Vagina (tissue), 2 donors: ENCODE measurements at regions not wholly inside any gene's neighbourhood (a gene's known extent, or its start where the extent isn't known, plus 50 kb on each side); places are given as distances from the start of the nearest gene placed in this dataset.

Experiments
- DNase-seq, 2 donors: peaks; one replicate each; pipeline ENCODE4 v3.0.0-alpha.2; 2017; ENCODE audit errors: extremely low spot score in 2 of 2
- H3K27ac ChIP-seq: fragments of 200-600 bp; sonication (generic); one replicate; pipeline ENCODE4 v1.5.1; 2019
- H3K27me3 ChIP-seq: fragments of 200-600 bp; sonication (generic); one replicate; pipeline ENCODE4 v1.5.1; 2019
- H3K36me3 ChIP-seq, 2 donors: fragments of 200-600 bp; sonication (generic); one replicate each; pipeline ENCODE4 v1.5.1; 2017 to 2019
- H3K4me1 ChIP-seq: fragments of 200-600 bp; sonication (generic); one replicate; pipeline ENCODE4 v1.5.1; 2019
- H3K4me3 ChIP-seq, 2 donors: fragments of 200-600 bp; sonication (generic); 1 replicate in 1 of 2; 2 replicates in 1 of 2; pipeline ENCODE4 v1.5.1; 2016 to 2019
- H3K9me3 ChIP-seq: fragments of 200-600 bp; sonication (generic); one replicate; pipeline ENCODE4 v1.5.1; 2019
- POLR2A ChIP-seq, 2 donors: fragments of 450-650 bp; IDR thresholded peaks; one replicate each; pipeline ENCODE4 v1.6.1; 2017; ENCODE audit warnings: antibody characterized with exemption in 2 of 2, mild to moderate bottlenecking in 2 of 2, moderate library complexity in 2 of 2
- POLR2AphosphoS5 ChIP-seq, 2 donors: sonication (generic); formaldehyde crosslinking; IDR thresholded peaks; one replicate each; pipeline ENCODE4 v1.9.0; 2017; ENCODE audit warnings: antibody characterized with exemption in 2 of 2, mild to moderate bottlenecking in 2 of 2, low read depth in 1 of 2; ENCODE audit not compliant: insufficient read depth in 1 of 2
- intact Hi-C: fragments of 100-400 bp; cut with DNase I; formaldehyde crosslinking; loops from one replicate; pipeline ENCODE4 v1.15.1; 2023
- TF ChIP-seq, protein P1 (sequence below), 3 experiments: fragments of 450-650 bp in 2 of 3; fragments of 200-600 bp in 1 of 3; sonication (generic) in 1 of 3; IDR thresholded peaks; one replicate each; pipeline ENCODE4 v1.5.1; 2017 to 2019; ENCODE audit warnings: antibody characterized with exemption in 3 of 3, mild to moderate bottlenecking in 2 of 3, moderate library complexity in 2 of 3

DNA sequence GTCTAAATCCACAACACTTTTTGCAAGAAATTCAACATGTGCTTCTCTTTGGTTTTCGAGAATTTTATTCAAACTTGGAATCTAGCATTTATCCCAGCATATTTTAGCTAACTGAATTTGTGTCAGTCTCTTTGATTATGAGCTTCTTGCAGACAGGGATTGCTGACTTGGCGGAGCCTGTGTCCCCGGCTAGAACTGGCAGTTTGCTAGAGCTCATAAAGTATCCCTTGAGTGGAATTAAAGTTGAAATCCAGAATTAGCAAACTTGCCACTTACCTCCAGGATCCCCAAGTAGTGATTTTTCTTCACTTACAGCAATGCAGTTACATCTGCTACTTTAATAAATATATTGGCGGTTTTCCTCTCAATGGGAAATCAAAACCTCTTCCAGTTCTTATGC lies 306.9 kb downstream of the AACS start:
- Histone ChIP-seq H3K9me3 (no peaks in the 10 kb centered on the region), H3K27ac (no peak overlapping the region), H3K4me1 (no peaks in the 10 kb centered on the region), H3K4me3 (no peak overlapping the region), H3K36me3 (no peaks in the 10 kb centered on the region), H3K27me3 (no peaks in the 10 kb centered on the region)
- DNase-seq, result no peak
- TF ChIP-seq, protein P1, sequence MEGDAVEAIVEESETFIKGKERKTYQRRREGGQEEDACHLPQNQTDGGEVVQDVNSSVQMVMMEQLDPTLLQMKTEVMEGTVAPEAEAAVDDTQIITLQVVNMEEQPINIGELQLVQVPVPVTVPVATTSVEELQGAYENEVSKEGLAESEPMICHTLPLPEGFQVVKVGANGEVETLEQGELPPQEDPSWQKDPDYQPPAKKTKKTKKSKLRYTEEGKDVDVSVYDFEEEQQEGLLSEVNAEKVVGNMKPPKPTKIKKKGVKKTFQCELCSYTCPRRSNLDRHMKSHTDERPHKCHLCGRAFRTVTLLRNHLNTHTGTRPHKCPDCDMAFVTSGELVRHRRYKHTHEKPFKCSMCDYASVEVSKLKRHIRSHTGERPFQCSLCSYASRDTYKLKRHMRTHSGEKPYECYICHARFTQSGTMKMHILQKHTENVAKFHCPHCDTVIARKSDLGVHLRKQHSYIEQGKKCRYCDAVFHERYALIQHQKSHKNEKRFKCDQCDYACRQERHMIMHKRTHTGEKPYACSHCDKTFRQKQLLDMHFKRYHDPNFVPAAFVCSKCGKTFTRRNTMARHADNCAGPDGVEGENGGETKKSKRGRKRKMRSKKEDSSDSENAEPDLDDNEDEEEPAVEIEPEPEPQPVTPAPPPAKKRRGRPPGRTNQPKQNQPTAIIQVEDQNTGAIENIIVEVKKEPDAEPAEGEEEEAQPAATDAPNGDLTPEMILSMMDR (IDR thresholded peaks at IDR 0.05), result no peak
- no peak for TF ChIP-seq POLR2A (IDR thresholded peaks at IDR 0.05)
- TF ChIP-seq POLR2AphosphoS5 (IDR thresholded peaks at IDR 0.05; ENCODE audit: insufficient read depth in 1 of 2, low read depth in 1 of 2), result no peak
- intact Hi-C loops, result no loop called here

DNA sequence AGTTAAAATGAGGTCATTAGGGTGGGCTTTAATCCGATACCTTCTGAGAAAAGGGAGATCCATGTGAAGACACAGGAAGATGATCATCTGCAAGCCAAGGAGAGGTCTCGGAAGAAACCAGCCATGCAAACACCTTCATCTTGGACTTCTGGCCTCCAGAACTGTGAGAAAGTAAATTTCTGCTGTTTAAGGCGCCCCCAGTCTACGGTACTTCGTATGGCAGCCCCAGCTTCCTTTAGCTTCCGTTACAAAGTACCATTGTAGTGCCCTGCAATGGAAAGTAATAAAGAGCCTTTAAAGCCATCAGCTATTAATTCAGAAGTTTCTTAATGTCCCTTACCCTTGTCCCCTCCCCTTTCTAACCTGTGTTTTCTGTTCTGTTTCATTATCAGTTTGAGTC lies 308.1 kb downstream of the AACS start:
- intact Hi-C loops, result no loop called here
- Histone ChIP-seq H3K4me1 (no peaks in the 10 kb centered on the region), H3K36me3 (no peaks in the 10 kb centered on the region), H3K27ac (no peak overlapping the region), H3K27me3 (no peaks in the 10 kb centered on the region), H3K4me3 (no peak overlapping the region), H3K9me3 (no peaks in the 10 kb centered on the region)
- TF ChIP-seq, protein P1 (IDR thresholded peaks at IDR 0.05), result no peak
- TF ChIP-seq POLR2A (IDR thresholded peaks at IDR 0.05), result no peak
- no peak for TF ChIP-seq POLR2AphosphoS5 (IDR thresholded peaks at IDR 0.05; ENCODE audit: insufficient read depth in 1 of 2, low read depth in 1 of 2)
- no peak for DNase-seq

DNA sequence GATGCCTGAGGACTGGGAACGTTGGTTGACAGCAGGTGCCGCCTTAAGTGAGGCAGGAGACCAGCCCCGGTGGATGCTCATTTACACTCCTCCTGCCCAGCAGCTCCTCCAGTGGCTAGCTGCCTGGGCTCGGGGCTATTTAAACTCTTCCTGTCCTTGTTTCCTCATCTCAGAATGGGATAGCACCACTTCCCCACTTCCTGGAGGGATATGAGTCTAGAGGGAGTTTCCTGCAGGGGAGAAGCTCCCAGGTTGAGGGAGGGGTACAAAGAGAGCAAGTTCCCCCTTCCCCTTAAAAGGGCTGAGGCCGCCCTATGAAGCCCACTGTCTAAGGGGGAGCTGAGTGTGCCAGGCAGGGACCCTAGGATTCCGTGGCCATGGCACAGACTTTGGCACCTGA lies 311.2 kb downstream of the AACS start:
- Histone ChIP-seq H3K9me3 (no peaks in the 10 kb centered on the region), H3K27me3 (no peaks in the 10 kb centered on the region), H3K36me3 (no peaks in the 10 kb centered on the region), H3K4me1 (no peaks in the 10 kb centered on the region), H3K4me3 (no peak overlapping the region), H3K27ac (no peak overlapping the region)
- intact Hi-C loops, result no loop called here
- TF ChIP-seq, protein P1 (IDR thresholded peaks at IDR 0.05), result no peak
- no peak for TF ChIP-seq POLR2AphosphoS5 (IDR thresholded peaks at IDR 0.05; ENCODE audit: insufficient read depth in 1 of 2, low read depth in 1 of 2)
- no peak for TF ChIP-seq POLR2A (IDR thresholded peaks at IDR 0.05)
- no peak for DNase-seq

DNA sequence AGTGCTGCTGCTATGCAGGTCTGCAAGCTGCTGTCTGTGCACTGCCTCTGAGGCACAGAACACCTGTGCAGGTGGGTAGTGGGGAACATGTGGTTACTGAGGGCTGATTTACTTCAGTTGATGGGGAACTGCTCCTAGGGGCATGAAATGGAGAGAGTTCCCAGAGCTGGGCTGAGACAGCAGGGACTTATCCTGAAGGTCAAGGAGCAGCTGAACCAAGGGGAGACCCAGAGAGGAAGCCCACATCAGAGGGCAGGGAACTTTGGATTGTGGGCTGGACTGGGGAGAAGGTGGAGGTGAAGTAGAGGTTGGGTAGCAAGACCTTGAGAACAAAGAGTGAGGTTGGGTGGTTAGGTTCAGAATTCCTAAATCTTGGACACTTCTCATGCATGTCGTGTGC lies 311.9 kb downstream of the AACS start:
- H3K4me3 ChIP-seq, result no peak overlapping the region
- H3K27me3 ChIP-seq, result no peaks in the 10 kb centered on the region
- H3K27ac ChIP-seq, result no peak overlapping the region
- intact Hi-C loops, result no loop called here
- DNase-seq, result peak in 1 of 2 donors; percentile 49
- no peaks in the 10 kb centered on the region for H3K36me3 ChIP-seq
- no peaks in the 10 kb centered on the region for H3K9me3 ChIP-seq
- H3K4me1 ChIP-seq, result no peaks in the 10 kb centered on the region
- TF ChIP-seq, protein P1 (IDR thresholded peaks at IDR 0.05), result no peak
- TF ChIP-seq POLR2A (IDR thresholded peaks at IDR 0.05) (no peak), POLR2AphosphoS5 (IDR thresholded peaks at IDR 0.05; ENCODE audit: insufficient read depth in 1 of 2, low read depth in 1 of 2) (no peak)

DNA sequence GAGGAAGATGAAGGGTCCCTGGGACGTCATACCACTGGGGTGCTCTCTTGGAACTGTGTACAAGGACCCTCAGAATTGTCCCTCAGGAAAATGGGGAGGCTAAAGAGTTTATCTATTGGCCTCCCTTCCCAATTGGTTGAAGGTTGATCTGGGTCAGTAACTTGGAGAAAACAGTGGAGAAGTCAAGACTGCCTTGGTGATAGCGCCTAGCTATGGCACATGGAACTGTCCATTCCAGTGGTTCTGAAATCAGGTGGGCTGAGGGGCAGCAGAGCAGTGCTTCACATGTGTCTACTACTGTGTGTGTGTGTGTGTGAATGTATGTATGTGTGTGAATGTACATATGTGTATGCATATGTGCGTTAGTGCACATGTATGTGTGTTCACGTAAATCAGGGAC lies 316.1 kb downstream of the AACS start:
- Histone ChIP-seq H3K36me3 (no peaks in the 10 kb centered on the region), H3K4me3 (no peak overlapping the region), H3K9me3 (no peaks in the 10 kb centered on the region), H3K27ac (no peak overlapping the region), H3K27me3 (no peaks in the 10 kb centered on the region), H3K4me1 (no peaks in the 10 kb centered on the region)
- TF ChIP-seq POLR2A (IDR thresholded peaks at IDR 0.05) (no peak), POLR2AphosphoS5 (IDR thresholded peaks at IDR 0.05; ENCODE audit: insufficient read depth in 1 of 2, low read depth in 1 of 2) (no peak)
- TF ChIP-seq, protein P1 (IDR thresholded peaks at IDR 0.05), result no peak
- DNase-seq, result no peak
- intact Hi-C loops, result no loop called here
